Cardiac fibroblast (primary cell): ENCODE measurements at regions not wholly inside any gene's neighbourhood (a gene's known extent, or its start where the extent isn't known, plus 50 kb on each side); places are given as distances from the start of the nearest gene placed in this dataset.
"Not testable (repeated sequence)": the region's sequence is repeated elsewhere in the genome, so short reads cannot be mapped to it uniquely, and the experiment has no call there.

ENCODE experiments used
- DNase-seq, 2 donors: peaks; one replicate each; pipeline versions ENCODE4 v3.0.0 to v3.0.0-alpha.2; 2010; ENCODE audit warnings: low read depth in 2 of 2
- H3K4me3 ChIP-seq, 2 donors: replicated peaks in 1 of 2; 1 replicate in 1 of 2; 2 replicates in 1 of 2; pipeline ENCODE4 v1.5.1; 2011; ENCODE audit warnings: low read depth in 2 of 2, low read length in 2 of 2, mild to moderate bottlenecking in 2 of 2, moderate library complexity in 1 of 2
- TF ChIP-seq, protein P1 (sequence below): IDR thresholded peaks from one replicate; pipeline ENCODE4 v1.5.1; 2011; ENCODE audit warnings: low read depth, mild to moderate bottlenecking, low read length, inconsistent platforms

DNA sequence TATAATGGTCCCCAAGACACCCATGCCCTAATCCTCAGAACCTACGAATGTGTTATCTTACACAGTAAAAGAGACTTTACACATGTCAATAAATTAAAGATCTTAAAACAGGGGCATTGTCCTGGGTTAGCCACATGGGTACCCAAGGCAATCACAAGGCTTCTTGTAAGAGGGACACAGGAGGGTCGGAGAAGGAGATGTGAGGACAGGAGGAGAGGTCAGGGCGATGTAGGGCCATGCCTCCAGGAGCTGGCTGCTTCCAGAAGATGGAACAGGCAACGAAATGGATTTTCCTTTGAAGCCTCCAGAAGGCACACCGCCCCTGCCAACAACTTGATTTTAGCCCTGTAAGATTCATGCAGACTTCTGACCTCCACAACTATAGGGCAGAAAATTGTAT is 262.7 kb downstream of the MEX3B start:
- DNase-seq = no peak
- TF ChIP-seq, protein P1, sequence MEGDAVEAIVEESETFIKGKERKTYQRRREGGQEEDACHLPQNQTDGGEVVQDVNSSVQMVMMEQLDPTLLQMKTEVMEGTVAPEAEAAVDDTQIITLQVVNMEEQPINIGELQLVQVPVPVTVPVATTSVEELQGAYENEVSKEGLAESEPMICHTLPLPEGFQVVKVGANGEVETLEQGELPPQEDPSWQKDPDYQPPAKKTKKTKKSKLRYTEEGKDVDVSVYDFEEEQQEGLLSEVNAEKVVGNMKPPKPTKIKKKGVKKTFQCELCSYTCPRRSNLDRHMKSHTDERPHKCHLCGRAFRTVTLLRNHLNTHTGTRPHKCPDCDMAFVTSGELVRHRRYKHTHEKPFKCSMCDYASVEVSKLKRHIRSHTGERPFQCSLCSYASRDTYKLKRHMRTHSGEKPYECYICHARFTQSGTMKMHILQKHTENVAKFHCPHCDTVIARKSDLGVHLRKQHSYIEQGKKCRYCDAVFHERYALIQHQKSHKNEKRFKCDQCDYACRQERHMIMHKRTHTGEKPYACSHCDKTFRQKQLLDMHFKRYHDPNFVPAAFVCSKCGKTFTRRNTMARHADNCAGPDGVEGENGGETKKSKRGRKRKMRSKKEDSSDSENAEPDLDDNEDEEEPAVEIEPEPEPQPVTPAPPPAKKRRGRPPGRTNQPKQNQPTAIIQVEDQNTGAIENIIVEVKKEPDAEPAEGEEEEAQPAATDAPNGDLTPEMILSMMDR = no peak
- no peak overlapping the region for H3K4me3 ChIP-seq

DNA sequence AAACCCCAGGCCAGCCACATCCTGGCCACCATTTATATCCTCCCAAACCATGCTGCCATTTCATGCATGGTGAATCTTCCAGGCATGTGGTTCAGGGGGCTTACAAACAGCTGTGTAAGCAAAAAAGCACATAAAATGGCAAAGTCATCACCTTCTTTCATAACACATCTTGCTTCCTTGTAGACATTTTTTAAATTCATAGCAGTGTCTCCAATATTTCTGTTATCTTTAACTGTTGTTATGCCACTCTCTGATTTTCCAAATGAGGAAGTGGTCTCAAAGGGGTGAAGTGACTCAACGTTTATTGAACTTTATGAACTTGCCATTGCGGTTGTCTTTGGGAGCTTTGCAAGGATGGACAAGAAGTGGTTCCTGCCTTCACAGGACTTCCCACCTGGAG is 264.4 kb downstream of the MEX3B start:
- TF ChIP-seq, protein P1 = no peak
- DNase-seq = no peak
- H3K4me3 ChIP-seq = no peak overlapping the region

DNA sequence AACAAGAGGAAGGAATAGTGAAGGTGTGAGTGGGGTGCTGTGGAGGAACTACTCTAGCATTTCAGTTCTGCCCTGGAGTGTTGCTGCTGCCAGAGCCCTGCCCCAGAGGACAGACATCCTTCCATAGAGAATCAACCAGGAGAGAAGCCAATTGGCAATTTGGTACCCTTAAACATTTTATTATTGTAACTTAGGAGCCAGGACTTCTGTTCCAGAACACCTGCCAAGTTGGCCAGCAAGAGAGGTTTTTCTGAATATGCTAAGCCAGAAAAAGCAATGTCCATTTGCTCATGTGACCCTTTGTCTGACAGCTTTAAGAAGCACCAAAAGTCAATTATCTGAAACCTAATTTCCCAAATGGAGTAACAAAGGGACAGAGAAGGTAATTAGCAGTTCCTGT is 264.9 kb downstream of the MEX3B start:
- TF ChIP-seq, protein P1 = no peak
- no peak overlapping the region for H3K4me3 ChIP-seq
- no peak for DNase-seq

DNA sequence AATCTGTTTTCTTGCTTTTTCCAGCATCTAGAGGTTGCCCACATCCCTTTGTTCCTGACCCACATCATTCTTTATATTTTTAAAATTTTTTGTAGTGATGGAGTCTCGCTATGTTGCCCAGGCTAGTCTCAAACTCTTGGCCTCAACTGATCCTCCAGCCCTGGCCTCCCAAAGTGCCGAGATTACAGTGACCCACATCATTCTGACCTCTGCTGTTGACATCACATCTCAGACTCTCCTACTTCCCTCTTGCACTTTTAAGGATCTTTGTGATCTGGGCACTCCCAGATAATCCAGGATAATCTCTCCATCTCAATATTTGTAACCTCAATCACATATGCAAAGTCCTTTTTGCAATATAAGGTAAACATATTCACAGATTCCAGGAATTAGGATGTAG is 266.6 kb downstream of the MEX3B start:
- TF ChIP-seq, protein P1 = no peak
- H3K4me3 ChIP-seq = no peak overlapping the region
- no peak for DNase-seq

DNA sequence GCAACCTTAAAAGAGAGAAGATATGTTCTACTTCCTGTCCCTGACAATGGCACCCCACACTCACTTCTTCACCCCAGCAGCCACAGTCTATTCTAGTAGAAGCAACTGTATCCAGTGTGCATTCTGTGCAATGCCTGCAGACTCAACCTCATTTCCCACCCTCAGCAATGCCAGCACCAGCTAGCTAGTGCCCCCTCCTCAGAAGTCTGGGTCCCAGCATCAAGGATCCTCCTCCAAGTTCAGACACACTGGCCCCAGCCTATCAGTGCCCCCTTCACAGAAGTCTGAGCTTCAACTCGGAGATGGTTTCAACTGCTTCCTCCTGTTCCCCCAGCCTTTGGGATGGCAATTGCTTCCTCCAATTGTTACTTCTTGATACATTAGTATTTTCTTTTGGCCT is 268.3 kb downstream of the MEX3B start:
- H3K4me3 ChIP-seq = no peak overlapping the region
- TF ChIP-seq, protein P1 = no peak
- DNase-seq = no peak

DNA sequence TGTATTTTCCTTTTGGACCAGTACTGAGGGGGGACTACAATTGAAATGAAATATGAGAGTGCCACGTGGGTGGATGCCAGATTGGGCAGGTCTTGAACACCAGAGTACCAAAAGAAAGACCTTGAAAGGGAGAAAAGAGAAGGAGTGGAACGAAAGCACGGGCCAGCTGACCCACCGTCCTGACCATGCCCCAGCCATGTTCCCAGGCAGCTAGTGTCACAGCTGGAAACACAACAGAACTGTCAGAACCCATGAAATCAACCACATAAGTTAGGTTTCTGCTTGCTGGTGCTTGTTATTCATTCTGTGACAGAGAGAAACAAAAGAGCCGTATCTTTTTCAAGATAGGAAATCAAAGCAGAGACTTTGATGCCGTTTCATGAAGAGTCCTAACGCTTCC is 268.8 kb downstream of the MEX3B start:
- no peak overlapping the region for H3K4me3 ChIP-seq

DNA sequence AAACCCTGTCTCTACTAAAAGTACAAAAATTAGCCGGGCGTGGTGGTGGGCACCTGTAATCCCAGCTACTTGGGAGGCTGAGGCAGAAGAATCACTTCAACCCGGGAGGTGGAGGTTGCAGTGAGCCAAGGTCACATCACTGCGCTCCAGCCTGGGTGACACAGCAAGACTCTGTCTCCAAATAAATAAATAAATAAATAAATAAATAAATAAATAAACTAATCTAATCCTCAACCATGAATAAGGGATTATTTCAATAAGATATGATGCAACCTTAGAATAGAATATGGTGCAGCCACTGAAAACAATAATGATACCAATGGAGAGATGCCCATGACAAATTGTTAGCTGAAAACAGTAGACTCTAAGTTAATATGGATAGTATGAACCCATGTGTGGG is 270.0 kb downstream of the MEX3B start:
- DNase-seq, H3K4me3 ChIP-seq: not testable (repeated sequence)

More for the DNA sequence above, 268.8 kb downstream of the MEX3B start:
- DNase-seq = no peak
- TF ChIP-seq, protein P1 = no peak
